Astrocyte (in vitro differentiated cells and primary cell): ENCODE measurements at regions not wholly inside any gene's neighbourhood (a gene's known extent, or its start where the extent isn't known, plus 50 kb on each side); places are given as distances from the start of the nearest gene placed in this dataset.

Source experiments
- CTCF ChIP-seq: IDR thresholded peaks from 2 replicates; pipeline ENCODE4 v1.5.1; 2011; ENCODE audit warnings: low read depth, mild to moderate bottlenecking, inconsistent platforms, low read length, moderate library complexity; ENCODE audit not compliant: insufficient read depth
- EZH2 ChIP-seq: IDR thresholded peaks from 2 replicates; pipeline ENCODE4 v1.6.1; 2012; ENCODE audit warnings: mild to moderate bottlenecking, low read length, inconsistent platforms; ENCODE audit not compliant: insufficient read depth

- TF ChIP-seq CTCF: no peak
- no peak for TF ChIP-seq EZH2
Observed at GRCh38 chr10:113294868-113295267, 258.0 kb upstream of the HABP2 start.
